Vagina (tissue), 2 donors: ENCODE measurements at regions not wholly inside any gene's neighbourhood (a gene's known extent, or its start where the extent isn't known, plus 50 kb on each side); places are given as distances from the start of the nearest gene placed in this dataset.

Source experiments
- DNase-seq, 2 donors: peaks; one replicate each; pipeline ENCODE4 v3.0.0-alpha.2; 2017; ENCODE audit errors: extremely low spot score in 2 of 2
- H3K27ac ChIP-seq: fragments of 200-600 bp; sonication (generic); one replicate; pipeline ENCODE4 v1.5.1; 2019
- H3K27me3 ChIP-seq: fragments of 200-600 bp; sonication (generic); one replicate; pipeline ENCODE4 v1.5.1; 2019
- H3K36me3 ChIP-seq, 2 donors: fragments of 200-600 bp; sonication (generic); one replicate each; pipeline ENCODE4 v1.5.1; 2017 to 2019
- H3K4me1 ChIP-seq: fragments of 200-600 bp; sonication (generic); one replicate; pipeline ENCODE4 v1.5.1; 2019
- H3K4me3 ChIP-seq, 2 donors: fragments of 200-600 bp; sonication (generic); 1 replicate in 1 of 2; 2 replicates in 1 of 2; pipeline ENCODE4 v1.5.1; 2016 to 2019
- H3K9me3 ChIP-seq: fragments of 200-600 bp; sonication (generic); one replicate; pipeline ENCODE4 v1.5.1; 2019
- CTCF ChIP-seq, 3 experiments: fragments of 450-650 bp in 2 of 3; fragments of 200-600 bp in 1 of 3; sonication (generic) in 1 of 3; IDR thresholded peaks; one replicate each; pipeline ENCODE4 v1.5.1; 2017 to 2019; ENCODE audit warnings: antibody characterized with exemption in 3 of 3, mild to moderate bottlenecking in 2 of 3, moderate library complexity in 2 of 3
- POLR2A ChIP-seq, 2 donors: fragments of 450-650 bp; IDR thresholded peaks; one replicate each; pipeline ENCODE4 v1.6.1; 2017; ENCODE audit warnings: antibody characterized with exemption in 2 of 2, mild to moderate bottlenecking in 2 of 2, moderate library complexity in 2 of 2
- POLR2AphosphoS5 ChIP-seq, 2 donors: sonication (generic); formaldehyde crosslinking; IDR thresholded peaks; one replicate each; pipeline ENCODE4 v1.9.0; 2017; ENCODE audit warnings: antibody characterized with exemption in 2 of 2, mild to moderate bottlenecking in 2 of 2, low read depth in 1 of 2; ENCODE audit not compliant: insufficient read depth in 1 of 2
- intact Hi-C: fragments of 100-400 bp; cut with DNase I; formaldehyde crosslinking; loops from one replicate; pipeline ENCODE4 v1.15.1; 2023

- Histone ChIP-seq H3K9me3 (no peaks in the 10 kb centered on the region), H3K4me1 (no peaks in the 10 kb centered on the region), H3K36me3 (no peaks in the 10 kb centered on the region), H3K4me3 (no peak overlapping the region), H3K27ac (no peak overlapping the region), H3K27me3 (no peaks in the 10 kb centered on the region)
- DNase-seq, result no peak
- intact Hi-C loops, result no loop called here
- TF ChIP-seq POLR2AphosphoS5 (IDR thresholded peaks at IDR 0.05; ENCODE audit: insufficient read depth in 1 of 2, low read depth in 1 of 2) (no peak), POLR2A (IDR thresholded peaks at IDR 0.05) (no peak), CTCF (IDR thresholded peaks at IDR 0.05) (no peak)
Observed at GRCh38 chr2:7458066-7458465, 540.9 kb downstream of the RNF144A start.

- no peak for TF ChIP-seq CTCF (IDR thresholded peaks at IDR 0.05)
- TF ChIP-seq POLR2AphosphoS5 (IDR thresholded peaks at IDR 0.05; ENCODE audit: insufficient read depth in 1 of 2, low read depth in 1 of 2), result no peak
- TF ChIP-seq POLR2A (IDR thresholded peaks at IDR 0.05), result no peak
- no peaks in the 10 kb centered on the region for H3K9me3 ChIP-seq
- intact Hi-C loops, result no loop called here
- H3K27me3 ChIP-seq, result no peaks in the 10 kb centered on the region
- no peak overlapping the region for H3K27ac ChIP-seq
- no peak for DNase-seq
- no peaks in the 10 kb centered on the region for H3K4me1 ChIP-seq
- H3K4me3 ChIP-seq, result no peak overlapping the region
- H3K36me3 ChIP-seq, result no peaks in the 10 kb centered on the region
Observed at GRCh38 chr2:7467782-7468447, 550.7 kb downstream of the RNF144A start.

GRCh38 chr2:7468448-7468828 lies 551.2 kb downstream of the RNF144A start:
- no peak for TF ChIP-seq POLR2A (IDR thresholded peaks at IDR 0.05)
- no peak for TF ChIP-seq CTCF (IDR thresholded peaks at IDR 0.05)
- TF ChIP-seq POLR2AphosphoS5 (IDR thresholded peaks at IDR 0.05; ENCODE audit: insufficient read depth in 1 of 2, low read depth in 1 of 2), result no peak
- Histone ChIP-seq H3K4me1 (no peaks in the 10 kb centered on the region), H3K27me3 (no peaks in the 10 kb centered on the region), H3K36me3 (no peaks in the 10 kb centered on the region), H3K4me3 (no peak overlapping the region), H3K9me3 (no peaks in the 10 kb centered on the region), H3K27ac (no peak overlapping the region)
- no peak for DNase-seq
- intact Hi-C loops, result no loop called here

GRCh38 chr2:7468955-7469354 lies 551.7 kb downstream of the RNF144A start:
- intact Hi-C loops, result no loop called here
- no peaks in the 10 kb centered on the region for H3K27me3 ChIP-seq
- H3K27ac ChIP-seq, result no peak overlapping the region
- H3K36me3 ChIP-seq, result no peaks in the 10 kb centered on the region
- no peak for TF ChIP-seq POLR2AphosphoS5 (IDR thresholded peaks at IDR 0.05; ENCODE audit: insufficient read depth in 1 of 2, low read depth in 1 of 2)
- TF ChIP-seq POLR2A (IDR thresholded peaks at IDR 0.05), result no peak
- no peak for TF ChIP-seq CTCF (IDR thresholded peaks at IDR 0.05)
- no peak overlapping the region for H3K4me3 ChIP-seq
- H3K9me3 ChIP-seq, result no peaks in the 10 kb centered on the region
- H3K4me1 ChIP-seq, result no peaks in the 10 kb centered on the region
- DNase-seq, result no peak

GRCh38 chr2:7471185-7471584 lies 554.0 kb downstream of the RNF144A start:
- H3K27me3 ChIP-seq, result no peaks in the 10 kb centered on the region

More at GRCh38 chr2:7471185-7471584, 554.0 kb downstream of the RNF144A start:
- TF ChIP-seq POLR2A (IDR thresholded peaks at IDR 0.05), result no peak
- TF ChIP-seq CTCF (IDR thresholded peaks at IDR 0.05), result no peak
- TF ChIP-seq POLR2AphosphoS5 (IDR thresholded peaks at IDR 0.05; ENCODE audit: insufficient read depth in 1 of 2, low read depth in 1 of 2), result no peak
- Histone ChIP-seq H3K4me1 (no peaks in the 10 kb centered on the region), H3K27ac (no peak overlapping the region), H3K36me3 (no peaks in the 10 kb centered on the region), H3K4me3 (no peak overlapping the region), H3K9me3 (no peaks in the 10 kb centered on the region)
- DNase-seq, result no peak
- intact Hi-C loops, result no loop called here
